KG1 (cell line): ENCODE measurements at regions not wholly inside any gene's neighbourhood (a gene's known extent, or its start where the extent isn't known, plus 50 kb on each side); places are given as distances from the start of the nearest gene placed in this dataset.

Source experiments
- DNase-seq: peaks from one replicate; lab custom pipeline; 2025; lab: John Stamatoyannopoulos, UW

DNA sequence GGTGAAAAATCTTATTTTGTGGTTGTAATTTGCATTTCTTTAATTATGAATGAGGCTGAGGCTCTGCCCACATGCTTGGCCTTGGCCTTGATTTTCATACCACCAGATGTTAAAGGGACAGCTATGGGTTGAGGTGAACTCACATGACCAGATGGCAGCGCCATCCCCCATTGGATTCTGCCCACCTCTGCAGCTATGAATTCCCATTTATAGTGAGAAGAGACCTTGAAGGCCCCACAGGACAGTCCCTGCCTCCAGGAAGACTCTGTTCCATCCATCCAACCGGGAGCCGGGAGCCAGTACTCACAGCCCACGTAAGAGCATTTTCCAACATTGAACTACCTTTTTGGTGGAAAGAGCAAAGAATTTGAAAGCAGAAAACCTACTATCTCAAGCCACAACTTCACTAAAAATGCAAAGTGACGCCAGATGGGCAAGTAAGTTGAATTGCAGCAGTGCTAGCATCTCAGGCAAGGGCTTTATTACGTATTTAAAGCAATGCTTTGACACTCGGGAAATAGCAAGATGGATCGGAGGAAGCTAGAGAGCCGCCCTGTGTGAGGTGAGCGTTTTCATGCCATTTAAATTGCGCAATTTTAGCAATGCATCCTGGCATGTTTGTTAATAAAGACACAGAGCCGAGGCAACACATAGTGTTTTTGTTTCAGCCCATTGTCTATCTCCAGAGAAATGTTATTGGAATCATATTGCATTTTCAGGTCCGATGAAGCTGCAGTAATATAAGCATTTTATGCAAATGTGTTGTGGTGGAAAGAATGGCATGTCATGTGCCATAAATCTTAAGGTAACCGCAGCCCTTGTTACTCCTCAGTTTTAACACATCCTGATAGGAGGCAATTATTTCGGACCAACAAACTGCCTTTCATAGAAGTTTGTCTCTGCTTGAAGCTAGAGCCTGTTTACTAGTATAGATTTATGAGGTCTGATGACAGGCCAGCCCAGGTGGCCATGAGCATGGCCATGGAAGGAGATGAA lies 273.4 kb upstream of the TNRC6C start:
- DNase-seq = no peak

DNA sequence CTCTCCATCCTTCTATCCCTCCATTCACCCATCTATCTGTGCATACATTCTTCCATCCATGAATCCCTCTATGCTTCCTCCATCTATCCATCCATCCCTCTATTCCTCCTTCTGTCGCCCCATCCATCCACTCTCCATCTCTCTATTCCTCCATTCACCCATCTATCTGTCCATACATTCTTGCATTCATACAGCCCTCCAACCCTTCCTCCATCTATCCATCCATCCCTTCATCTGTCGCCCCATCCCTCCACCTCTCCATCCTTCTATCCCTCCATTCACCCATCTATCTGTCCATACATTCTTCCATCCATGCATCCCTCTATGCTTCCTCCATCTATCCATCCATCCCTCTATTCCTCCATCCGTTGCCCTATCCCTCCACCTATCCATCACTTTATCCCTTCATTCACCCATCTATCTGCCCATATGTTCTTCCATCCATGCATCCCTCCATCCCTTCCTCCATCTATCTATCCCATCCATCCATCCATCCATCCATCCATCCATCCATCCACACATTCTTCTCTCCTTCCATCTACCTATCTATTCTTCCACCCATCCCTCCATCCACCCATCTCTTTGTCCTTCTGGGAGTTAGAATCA lies 272.5 kb upstream of the TNRC6C start:
- no peak for DNase-seq

DNA sequence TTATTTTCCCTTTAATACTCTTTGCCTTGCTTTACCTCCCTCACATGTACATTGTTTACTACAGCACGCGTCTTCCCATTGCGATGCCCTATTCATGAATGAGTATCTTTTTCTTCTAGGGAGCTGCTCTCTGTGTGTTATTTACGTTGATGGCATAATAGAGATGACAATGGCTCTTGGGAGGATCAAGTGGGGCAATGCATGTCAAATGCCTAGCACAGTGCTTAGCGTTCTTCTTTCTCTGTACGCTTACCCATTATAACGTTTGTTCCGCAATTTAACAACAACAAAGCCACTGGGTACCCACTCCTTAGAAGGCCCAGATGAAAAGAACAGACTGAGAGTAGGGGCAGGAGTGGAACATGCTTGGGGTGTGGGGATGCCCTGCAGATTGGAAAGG lies 271.6 kb upstream of the TNRC6C start:
- no peak for DNase-seq

DNA sequence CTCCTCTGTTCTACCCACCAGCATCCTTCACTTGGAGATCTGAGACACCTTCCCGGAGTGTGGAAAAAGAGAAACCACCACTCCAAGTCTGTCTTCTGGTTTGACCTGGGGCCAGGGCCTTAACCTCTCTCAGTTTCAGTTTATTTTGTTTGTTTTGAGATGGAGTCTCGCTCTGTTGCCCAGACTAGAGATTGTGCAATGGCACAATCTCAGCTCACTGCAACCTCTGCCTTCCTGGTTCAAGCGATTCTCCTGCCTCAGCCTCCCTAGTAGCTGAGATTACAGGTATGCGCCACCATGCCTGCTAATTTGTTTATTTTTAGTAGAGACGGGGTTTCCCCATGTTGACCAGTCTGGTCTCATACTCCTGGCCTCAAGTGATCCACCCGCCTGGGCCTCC lies 271.1 kb upstream of the TNRC6C start:
- no peak for DNase-seq

DNA sequence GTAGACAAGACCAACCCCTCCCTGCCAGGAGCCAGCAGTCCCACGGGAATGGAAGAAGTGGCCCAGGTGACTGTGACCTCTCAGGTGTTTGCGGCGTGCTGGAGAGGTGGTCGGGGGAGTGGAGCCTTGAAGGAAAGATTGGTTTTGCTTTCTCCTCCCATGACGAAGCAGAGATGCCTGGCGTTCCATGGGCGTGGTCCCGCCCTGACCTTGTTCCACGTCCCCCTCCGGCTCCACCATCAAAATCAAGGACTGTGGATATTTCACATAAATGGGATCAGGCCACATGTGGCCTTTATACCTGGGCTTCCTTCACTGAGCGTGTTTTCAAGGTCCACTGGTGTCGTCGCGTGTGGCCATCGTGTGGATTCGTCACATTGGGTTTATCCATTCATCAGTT lies 270.6 kb upstream of the TNRC6C start:
- DNase-seq = no peak

DNA sequence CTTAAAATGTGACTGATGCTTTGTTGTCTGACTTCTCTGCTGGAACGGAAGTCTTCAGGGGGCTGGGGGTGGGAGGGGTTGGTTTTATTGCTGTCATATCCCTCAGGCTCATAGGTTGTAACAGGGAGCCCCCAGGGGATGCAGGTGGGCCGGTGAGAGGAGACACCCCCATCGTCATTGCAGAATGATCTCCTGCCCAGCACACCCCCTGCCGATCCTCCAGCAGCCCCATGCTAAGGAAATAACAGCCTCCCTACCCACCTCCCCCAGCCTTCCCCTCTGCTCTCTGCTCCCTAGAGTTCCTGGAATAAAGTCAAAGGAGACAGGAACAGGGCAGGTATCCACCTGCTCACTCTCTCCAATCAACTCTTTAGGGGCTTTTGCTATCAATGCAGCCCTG lies 270.1 kb upstream of the TNRC6C start:
- DNase-seq = no peak

DNA sequence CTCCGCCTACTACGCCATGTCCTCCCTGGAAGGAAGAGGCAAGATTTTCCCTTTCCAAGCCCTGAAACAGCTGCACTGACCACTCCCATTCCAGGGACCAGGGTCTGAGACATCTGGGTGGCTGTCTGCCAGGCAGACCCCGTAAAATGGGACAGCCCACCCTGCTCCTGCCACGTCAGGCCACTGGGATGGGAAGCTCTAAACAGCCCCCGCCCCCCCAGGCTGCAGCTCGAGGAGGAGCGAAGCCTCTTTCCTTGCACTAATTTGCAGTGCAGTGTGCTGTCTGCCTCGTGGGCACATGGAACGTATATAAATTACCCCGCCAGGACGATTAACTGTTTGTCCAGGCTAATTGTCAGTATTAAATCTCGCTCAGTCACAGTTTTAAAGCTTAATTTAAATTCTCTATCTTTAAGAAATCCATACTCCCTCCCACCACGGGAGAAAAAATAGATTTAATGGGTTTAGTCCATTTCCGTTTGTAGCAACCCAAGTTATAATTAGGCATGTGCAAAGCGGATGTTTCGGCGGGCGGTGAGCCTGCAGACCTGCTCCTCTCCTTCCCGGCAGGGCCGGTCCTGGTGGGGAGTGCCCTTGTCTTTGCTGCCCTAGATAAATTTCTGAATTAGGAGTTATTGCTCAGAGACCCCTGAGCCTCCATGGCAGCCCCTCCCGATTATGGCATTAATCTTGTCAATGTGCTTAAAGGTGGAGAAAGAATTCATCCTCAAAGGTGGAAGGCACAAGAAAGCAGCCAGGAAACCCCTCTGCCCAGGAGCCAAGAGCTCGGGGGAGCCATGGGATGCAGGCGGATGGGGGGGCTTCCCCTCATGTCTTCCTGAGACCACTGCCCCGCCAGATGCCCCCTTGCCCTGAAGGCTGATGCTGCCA lies 268.0 kb upstream of the TNRC6C start:
- peak; percentile 40 for DNase-seq

DNA sequence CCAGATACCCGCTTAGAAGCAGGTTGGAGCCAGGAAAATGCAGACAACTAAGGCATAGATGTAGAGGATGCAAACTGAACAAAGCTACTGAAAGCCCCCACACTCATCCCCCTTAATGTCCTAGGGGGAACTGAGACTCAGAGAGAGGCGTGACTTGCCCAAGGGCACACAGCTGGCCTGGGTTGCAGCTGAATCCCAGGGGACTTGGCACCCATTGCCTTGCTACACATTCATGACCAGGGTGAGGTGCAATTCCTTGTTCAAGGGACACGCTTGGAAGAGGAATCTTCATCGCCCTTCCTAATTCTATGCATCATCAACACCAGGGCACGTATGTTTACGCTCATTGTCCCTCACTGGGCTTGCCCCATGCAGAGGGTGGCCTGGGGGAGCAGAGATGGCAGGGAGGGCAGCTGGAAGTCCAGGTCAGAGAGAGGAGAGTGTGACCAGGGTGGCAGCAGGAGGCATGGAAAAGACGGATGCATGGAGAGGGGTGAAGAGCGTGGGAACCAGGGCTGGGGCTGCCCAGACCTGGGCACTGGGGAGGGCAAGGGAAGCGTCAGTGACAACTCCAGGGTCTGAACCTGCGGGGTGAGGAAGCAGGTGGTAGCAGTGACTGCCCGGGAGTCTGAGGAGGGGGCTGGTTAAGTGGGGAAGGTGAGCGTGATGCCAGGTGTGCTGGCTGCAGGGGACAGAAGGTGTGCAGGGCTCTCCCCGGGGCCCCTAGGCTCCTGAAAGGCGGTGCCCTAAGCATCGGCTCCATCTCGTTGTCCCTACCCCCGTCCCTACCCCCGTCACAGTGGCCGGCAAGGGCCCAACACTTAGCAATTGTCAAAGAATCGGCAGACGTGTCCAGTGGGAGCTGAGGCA lies 267.1 kb upstream of the TNRC6C start:
- no peak for DNase-seq

DNA sequence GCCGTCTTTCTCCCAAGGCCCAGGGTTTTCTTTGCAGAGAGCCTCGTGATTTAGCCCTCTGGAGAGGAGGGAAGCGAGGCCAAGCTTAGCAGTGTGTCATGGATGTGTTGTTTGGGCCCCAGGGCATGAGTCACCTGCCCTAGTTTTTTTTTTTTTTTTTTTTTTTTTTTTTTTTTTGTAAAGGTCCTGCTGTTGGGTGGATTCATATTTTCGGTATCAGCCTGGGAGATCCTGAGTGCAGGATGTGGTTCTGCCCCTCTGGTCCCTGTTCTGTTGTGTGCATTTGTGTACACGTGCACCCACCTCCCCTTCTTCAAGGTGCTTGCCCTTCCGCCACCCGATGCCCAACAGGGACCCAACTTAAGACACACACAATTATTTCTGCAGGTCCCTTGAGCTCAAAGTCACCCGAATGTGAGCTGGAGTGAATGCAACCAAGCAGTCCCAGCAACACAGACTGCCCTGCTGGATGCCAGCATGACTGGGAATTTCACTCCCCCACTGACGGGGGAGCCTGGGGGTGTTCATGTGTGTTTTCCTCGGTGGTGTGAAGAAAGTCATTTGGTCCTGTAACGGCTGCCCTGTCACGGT lies 265.8 kb upstream of the TNRC6C start:
- DNase-seq = no peak

DNA sequence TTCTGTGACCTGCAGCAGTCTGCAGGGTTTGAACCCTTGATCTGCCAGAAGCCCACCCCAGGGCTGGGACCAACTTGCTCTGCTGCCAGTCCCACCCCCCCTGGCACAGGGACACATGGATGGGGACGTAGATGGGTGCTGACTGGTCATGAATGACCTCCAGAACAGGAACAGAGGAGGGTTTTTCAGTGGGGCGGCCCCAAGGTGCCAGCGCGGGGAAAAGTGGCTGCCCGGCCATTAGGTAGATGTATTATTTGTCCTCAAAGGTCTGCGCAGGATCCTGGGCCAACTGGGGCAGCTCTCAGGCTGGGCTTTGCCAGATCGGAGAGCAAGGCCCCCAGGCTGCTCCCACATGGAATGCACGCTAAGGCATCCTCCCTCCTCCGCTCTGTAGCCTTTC lies 265.2 kb upstream of the TNRC6C start:
- DNase-seq = no peak

DNA sequence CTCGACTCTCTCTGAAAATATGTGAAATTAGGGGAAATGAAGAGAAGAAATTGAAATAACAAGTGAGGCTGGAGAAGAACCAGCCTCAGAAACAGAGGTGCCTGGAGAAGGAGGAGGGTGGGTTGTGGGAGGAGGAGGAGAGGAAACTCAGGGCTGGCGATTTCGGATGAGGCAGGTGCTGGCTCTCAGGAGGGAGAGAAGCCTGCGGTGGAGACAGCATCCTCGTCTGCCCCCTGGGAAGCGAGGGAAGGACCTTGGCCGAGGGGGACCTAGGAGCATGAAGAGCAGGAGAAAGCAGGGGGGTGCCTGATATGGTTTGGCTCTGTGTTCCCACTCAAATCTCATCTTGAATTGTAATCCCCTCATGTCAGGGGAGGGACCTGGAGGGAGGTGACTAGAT lies 264.7 kb upstream of the TNRC6C start:
- DNase-seq = no peak

DNA sequence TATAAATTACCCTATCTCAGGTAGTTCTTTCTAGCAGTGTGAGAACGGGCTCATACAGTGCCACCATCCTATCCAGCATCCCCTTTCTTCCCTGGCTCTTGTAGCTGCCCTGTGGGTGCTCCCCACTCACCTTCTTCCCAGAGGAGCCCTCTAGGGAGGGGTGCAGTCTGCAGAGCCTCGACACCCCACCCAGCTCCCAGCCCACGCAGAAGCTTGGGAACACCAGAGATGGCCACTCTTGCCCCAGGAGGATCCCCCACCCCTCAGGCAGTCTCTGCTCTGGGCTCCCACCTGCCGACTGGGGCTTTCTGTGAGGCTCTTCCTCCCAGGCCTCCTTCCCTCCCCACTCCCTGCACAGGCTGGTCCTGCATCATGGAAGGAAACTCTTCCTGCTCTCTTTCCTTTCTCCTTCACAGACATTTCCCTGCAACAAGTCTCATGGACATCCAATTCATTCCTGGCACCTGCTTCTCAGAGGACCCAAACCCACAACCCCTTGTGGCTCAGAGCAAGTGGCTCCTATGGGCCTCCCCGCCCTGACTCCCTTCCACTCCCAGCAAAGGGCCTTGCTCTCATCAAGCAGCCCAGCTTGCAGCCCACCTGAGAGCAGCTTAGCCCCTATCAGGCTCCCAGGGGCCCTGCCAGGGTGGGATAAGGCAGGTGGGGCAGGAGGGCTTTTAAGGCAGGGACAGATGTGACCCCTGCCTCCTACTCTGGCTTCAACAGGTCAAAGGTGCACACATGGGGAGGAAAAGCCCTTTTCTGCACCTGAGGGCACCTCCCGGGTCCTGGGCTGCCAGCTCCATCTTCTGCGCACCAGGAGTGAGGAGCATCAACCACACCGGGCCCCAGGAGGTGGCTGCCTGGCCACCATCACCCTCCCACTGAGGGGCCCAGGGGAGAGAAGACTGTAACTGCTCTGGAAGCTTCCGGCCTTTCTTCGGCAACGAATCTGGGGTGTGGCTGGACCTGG lies 263.8 kb upstream of the TNRC6C start:
- no peak for DNase-seq

DNA sequence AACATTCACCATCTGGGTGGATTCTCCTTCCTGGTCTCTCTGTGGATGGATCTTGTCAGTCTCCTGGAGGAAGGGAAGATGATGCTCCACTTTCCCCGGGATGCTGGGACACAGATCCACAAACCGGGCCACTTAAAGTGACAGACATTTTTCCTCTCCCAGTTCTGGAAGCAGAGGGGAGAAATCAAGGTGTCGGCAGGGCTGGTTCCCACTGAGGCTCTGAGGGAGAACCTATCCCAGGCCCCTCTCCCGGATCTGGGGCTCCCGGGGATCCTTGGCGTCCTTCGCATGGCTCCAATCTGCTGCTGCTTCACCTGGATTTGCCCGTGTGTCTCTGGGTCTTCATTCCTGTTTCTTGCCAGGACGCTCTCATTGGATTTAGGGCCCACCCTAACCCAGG lies 263.1 kb upstream of the TNRC6C start:
- no peak for DNase-seq

DNA sequence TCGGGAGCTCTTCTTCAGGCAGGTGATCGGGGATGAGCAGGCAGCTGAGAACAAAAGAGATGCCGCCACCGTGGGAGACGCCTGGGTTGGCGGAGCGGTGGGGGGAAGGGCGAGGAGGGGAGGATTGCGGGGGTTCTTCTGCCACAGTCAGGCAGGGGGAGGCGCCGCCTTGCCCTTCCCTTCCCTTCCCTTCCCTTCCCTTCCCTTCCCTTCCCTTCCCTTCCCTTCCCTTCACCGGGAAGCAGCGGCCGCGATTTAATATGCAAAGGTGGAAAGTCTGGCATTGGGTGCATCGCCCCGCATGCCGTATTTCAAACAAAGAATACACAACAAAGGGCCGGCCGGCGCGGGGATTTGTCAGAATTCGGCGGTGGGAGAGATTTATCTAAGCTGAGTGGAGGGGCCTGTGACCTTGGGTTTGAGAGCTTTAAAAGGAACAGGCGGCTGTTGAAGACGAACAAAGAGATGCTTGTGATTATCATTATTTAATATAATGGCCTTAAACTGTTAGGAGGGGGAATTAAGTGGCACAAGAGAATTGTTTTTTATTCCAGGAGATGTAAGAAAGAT lies 262.3 kb upstream of the TNRC6C start:
- no peak for DNase-seq

DNA sequence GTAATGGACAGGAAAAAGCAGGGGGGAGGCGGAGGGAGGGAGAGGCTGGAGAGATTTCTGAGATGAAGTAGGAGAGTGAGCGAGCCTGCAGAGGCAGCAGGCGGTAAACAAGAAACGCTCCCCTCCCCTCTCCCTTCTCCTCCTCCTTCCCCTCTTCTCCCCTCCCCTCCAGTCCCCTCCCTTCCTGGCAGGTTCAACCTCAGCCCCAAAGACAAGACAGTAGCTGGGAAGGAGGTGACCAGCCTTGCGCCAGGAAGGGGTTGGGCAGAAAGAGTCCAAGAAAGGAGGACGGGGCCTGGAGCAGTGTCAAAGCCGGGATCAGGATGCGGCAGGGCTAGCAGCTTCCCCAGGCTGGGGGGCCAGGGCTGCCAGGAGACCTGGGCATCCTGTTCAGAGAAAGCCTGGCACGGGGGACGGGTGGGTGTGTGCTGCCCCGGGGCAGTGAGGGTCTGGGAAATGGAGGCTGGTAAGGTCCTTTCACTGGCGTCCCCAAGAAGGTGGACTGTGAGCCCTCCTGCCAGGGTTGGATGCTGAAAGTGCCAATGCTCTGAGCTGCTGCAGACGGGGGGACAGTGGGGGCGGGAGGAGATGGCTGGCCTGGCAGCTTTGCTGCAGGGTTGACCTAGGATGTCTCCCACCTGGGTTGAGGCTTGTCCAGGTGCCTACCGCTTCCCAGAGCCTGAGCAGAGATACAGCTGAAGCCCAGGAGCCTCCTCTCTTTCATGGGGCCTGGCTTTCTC lies 261.6 kb upstream of the TNRC6C start:
- no peak for DNase-seq

DNA sequence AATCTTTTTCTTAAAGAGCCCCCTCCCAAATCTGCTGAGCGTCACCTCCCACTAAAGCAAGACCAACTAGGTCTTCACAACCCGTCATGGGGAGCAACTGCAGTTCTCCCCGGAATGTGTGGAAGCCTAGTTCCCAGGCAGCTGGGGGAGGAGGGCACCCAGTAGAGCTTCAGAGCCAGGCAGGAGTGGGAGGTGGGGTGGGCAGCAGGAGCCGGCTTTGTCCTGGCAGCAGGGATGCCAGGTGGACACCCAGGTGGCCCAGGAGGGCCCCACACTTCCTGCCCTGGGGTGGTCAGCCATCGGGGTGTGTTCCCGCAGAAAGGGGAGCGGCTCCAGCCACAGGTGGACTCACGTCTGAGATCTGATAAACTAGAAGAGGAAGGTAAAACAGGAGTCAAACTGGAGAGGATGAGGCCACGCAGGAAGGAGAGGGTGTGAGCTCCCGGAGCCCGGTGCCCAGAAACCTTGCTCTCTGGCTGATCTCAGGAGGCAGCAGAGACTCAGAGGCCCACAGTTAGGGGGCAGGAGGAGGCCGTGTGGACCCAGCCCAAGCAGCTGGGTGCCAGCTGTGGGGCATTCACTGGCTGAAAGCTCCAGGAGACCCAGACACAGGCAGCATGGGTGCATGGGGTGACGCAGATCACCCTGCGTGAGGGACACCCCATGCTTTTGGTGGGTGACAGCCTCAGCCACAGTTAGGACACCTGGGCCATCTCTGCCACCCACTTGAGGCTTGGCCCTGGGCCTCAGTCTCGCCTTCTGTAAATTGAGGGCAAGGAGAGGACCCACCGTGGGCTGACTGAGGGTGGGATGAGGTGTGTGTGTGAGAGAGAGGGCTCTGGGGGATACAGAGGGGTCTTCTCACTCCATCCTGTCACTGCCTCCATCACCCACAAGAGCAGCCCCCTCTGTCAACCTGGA lies 260.8 kb upstream of the TNRC6C start:
- no peak for DNase-seq

DNA sequence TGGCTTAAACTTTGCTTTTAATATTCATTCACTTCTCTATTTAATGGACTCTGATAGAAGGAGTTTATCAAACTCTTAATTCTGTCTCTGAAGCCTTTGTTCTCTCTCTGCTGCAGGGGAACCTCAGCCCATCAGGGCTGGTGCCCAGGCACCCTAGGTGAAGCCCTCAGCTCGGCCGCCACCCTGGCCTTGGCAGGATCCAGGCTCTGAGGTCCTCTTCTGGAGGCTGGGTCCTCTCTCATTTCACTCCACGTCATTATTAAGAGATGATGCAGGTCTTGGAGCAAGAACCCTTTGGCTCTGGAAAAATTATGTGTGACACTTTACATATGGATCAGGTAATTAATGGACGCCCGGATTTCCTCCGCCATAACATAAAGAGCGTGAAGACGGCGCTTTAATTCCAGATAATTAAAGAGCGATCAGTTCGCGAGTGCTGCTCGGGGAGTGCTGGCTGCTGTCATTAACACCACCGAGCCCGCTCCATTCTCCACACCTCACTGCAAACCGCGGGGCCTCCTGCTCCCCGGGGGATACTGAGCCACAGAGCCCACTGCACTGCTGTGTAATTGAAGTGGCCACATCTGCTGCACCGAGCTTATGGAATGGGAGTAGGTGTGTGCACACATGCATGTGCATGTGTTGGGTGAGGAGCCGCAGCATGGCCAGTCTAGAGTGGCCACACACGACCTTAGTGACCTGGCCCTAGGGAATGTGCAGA lies 259.4 kb upstream of the TNRC6C start:
- no peak for DNase-seq
